ENCODE measurements at regions not wholly inside any gene's neighbourhood (a gene's known extent, or its start where the extent isn't known, plus 50 kb on each side); places are given as distances from the start of the nearest gene placed in this dataset.

DNA sequence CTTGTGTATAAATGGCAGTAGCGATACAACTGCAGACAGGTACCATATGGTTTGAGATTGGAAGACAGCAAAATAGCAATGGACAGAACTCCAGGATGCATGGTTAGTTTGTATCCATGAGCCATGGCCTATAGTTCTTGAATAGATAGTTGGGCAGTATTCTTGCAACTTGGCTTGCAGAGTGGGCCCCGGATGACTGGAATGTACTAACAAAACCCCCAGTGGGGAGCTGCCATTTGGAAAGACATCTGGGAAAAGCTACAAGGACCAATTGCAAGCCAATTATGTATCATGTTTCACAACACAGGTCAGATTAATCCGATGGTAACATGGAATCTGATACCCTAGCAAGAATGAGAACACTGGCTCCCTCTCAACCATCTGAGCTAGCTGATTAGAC lies 279.6 kb downstream of the RERGL start:
- DNase-seq (ENCODE audit: low read depth): no peak
- no peak overlapping the region for H3K4me3 ChIP-seq (ENCODE audit: low read depth, low read length)
- TF ChIP-seq, protein P1, sequence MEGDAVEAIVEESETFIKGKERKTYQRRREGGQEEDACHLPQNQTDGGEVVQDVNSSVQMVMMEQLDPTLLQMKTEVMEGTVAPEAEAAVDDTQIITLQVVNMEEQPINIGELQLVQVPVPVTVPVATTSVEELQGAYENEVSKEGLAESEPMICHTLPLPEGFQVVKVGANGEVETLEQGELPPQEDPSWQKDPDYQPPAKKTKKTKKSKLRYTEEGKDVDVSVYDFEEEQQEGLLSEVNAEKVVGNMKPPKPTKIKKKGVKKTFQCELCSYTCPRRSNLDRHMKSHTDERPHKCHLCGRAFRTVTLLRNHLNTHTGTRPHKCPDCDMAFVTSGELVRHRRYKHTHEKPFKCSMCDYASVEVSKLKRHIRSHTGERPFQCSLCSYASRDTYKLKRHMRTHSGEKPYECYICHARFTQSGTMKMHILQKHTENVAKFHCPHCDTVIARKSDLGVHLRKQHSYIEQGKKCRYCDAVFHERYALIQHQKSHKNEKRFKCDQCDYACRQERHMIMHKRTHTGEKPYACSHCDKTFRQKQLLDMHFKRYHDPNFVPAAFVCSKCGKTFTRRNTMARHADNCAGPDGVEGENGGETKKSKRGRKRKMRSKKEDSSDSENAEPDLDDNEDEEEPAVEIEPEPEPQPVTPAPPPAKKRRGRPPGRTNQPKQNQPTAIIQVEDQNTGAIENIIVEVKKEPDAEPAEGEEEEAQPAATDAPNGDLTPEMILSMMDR (IDR thresholded peaks at IDR 0.05; ENCODE audit: insufficient read depth, low read depth, low read length, missing control alignments): no peak

DNA sequence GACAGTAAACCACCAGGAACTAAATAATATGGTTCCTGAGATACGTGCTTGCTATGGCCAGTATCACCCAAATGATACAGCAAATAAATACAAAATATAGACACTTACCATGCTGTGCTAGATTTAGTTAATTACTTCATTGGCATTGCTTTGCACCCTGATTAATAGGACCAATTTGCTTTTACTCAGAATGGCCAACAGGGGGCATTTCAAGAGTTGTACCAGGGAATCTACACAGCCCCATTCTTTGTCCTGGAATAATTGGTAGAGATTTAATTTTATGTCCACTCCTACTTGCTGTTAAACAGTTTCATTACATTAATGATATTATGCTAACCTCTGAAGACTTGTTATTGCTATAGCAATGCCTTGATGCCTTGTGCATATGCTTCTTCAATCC lies 280.8 kb downstream of the RERGL start:
- TF ChIP-seq, protein P1 (IDR thresholded peaks at IDR 0.05; ENCODE audit: insufficient read depth, low read depth, low read length, missing control alignments): no peak
- DNase-seq (ENCODE audit: low read depth): no peak
- H3K4me3 ChIP-seq (ENCODE audit: low read depth, low read length): no peak overlapping the region

DNA sequence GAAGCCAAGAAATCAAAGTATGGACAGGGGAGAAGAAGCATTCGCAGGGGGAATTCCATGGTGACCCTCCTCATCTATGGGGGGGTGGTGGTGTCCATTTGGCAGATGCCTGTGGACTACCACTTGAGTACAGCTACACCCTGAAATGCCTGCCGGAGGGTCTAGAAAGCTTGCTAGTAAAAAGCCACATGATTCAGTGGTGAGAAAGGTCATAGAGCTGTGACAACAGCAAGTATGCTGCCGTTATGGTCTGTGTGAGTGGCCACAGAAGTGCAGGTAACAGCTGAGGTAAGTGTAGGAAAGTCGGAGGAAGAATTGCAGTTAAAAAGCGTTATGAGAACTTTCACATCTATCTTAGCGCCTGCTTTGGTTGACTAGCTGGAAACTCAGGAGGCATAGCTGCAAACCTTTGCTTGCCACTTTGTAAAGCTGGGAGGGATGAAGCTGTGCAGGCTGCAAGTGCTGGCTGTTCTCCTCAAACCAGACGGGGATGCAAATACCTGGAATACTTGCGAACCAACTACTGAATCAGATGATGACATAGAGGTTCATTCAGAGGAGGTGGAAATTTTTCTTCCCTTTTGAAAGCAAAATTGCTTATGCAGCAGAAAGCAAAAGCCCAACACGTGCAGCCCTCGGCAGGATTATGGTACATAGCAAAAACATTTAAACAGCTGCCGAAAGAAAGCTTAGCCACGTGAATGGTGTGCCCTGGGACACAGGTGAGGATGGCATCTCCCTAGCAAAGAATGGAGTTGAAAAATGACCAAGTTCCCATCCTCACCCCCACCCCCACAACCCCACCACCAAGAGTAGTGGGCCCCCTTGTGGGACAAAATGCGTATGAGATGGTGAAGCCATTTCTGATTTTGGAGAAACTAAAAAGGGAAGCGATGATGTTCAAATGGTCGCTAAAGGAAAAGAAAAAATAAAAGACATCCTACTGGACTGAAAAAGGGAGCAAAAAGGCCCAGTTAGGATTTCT lies 287.0 kb downstream of the RERGL start:
- H3K4me3 ChIP-seq (ENCODE audit: low read depth, low read length): no peak overlapping the region
- no peak for DNase-seq (ENCODE audit: low read depth)
- TF ChIP-seq, protein P1 (IDR thresholded peaks at IDR 0.05; ENCODE audit: insufficient read depth, low read depth, low read length, missing control alignments): no peak

DNA sequence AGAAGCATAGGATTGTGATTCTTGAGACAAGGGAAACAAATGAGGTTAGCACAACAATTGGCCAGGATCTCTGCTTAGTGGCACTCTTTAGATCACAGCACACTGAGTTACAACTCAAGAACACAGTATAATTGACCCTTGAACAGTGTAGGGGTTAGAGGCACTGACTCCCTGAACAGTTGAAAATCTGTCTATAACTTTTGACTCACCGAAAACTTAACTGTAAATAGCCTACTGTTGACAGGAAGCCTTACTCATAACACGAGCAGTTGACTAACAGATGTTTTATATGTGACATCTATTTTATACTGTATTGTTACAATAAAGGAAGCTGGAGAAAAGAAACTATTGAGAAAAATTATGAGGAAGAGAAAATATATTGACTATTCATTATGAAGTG lies 296.1 kb downstream of the RERGL start:
- DNase-seq (ENCODE audit: low read depth): no peak
- TF ChIP-seq, protein P1 (IDR thresholded peaks at IDR 0.05; ENCODE audit: insufficient read depth, low read depth, low read length, missing control alignments): no peak
- no peak overlapping the region for H3K4me3 ChIP-seq (ENCODE audit: low read depth, low read length)

DNA sequence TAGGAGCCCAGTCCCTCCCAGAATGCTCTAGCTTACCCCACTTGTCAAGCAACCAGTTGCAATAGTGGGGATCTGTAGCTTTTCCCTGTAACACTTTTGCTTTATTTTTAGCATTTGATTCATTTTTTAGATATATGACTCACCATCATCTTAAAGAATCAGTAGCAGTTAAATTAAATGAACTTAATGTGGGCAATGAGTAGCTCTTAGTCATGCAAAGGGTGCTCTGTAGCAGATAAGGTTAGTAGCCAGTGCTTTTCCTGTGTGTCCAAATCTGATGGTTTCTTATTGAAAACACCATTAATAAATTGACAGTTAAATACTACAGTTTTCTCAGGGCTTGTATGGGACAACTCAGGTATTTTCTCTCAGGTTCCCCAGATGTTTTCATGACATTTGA lies 311.8 kb downstream of the RERGL start:
- no peak overlapping the region for H3K4me3 ChIP-seq (ENCODE audit: low read depth, low read length)
- TF ChIP-seq, protein P1 (IDR thresholded peaks at IDR 0.05; ENCODE audit: insufficient read depth, low read depth, low read length, missing control alignments): no peak
- DNase-seq (ENCODE audit: low read depth): no peak

DNA sequence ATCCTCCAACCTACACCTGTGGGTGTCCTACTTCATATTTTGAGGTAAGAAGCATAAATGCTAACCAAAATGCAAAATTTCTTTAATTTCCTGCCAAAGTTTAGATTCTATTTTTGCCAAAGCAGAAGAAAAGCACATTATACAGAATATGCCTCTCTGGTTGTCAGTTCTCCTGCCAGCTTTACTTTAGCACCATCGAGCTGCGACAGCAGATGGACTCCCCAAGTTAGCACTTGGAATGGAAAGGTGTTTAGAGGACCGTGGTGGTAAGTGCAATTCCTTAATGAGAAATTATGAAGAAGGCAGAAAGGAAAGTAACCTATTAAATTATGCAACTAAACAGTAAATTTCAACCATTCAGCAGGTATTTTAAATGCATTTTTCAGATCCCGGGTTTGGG lies 326.6 kb downstream of the RERGL start:
- no peak overlapping the region for H3K4me3 ChIP-seq (ENCODE audit: low read depth, low read length)

More for the DNA sequence above, 326.6 kb downstream of the RERGL start:
- TF ChIP-seq, protein P1 (IDR thresholded peaks at IDR 0.05; ENCODE audit: insufficient read depth, low read depth, low read length, missing control alignments): no peak
- no peak for DNase-seq (ENCODE audit: low read depth)

Data from GM12865 (cell line).